HepG2 (cell line): ENCODE measurements at regions not wholly inside any gene's neighbourhood (a gene's known extent, or its start where the extent isn't known, plus 50 kb on each side); places are given as distances from the start of the nearest gene placed in this dataset.
A peak's percentile ranks its signal among the peaks of the same experiment; 100 is the strongest.

ENCODE experiments used
- BCL6 ChIP-seq: IDR thresholded peaks from 2 replicates; pipeline ENCODE4 v1.6.1; 2016; ENCODE audit warnings: missing genetic modification reagents, missing compliant biosample characterization
- ELF4 ChIP-seq: sonication (generic); formaldehyde crosslinking; IDR thresholded peaks from 2 replicates; pipeline ENCODE4 v1.5.0; 2020; ENCODE audit warnings: missing genetic modification reagents, mild to moderate bottlenecking, moderate library complexity, borderline replicate concordance
- EP300 ChIP-seq, 3 experiments: sonication (generic) in 1 of 3; formaldehyde crosslinking in 1 of 3; IDR thresholded peaks; 2 replicates each; pipeline versions ENCODE4 v1.5.1 to v1.6.1; 2011 to 2020; ENCODE audit warnings: low read depth in 2 of 3, low read length in 2 of 3, borderline replicate concordance in 1 of 3, improper control_type of control experiment in 1 of 3, mild to moderate bottlenecking in 1 of 3, missing genetic modification reagents in 1 of 3, moderate library complexity in 1 of 3
- FOSL1 ChIP-seq: sonication (generic); formaldehyde crosslinking; IDR thresholded peaks from 2 replicates; pipeline ENCODE4 v1.9.0; 2021; ENCODE audit warnings: missing genetic modification reagents, borderline replicate concordance
- GATAD2A ChIP-seq: IDR thresholded peaks from 2 replicates; pipeline ENCODE4 v1.6.1; 2016
- MLX ChIP-seq: IDR thresholded peaks from 2 replicates; pipeline ENCODE4 v1.6.1; 2016
- NR1H2 ChIP-seq: sonication (generic); formaldehyde crosslinking; IDR thresholded peaks from 2 replicates; pipeline ENCODE4 v1.8.1; 2022; ENCODE audit warnings: low read depth, missing genetic modification reagents, borderline replicate concordance
- RFXAP ChIP-seq: sonication (generic); formaldehyde crosslinking; IDR thresholded peaks from 2 replicates; pipeline ENCODE4 v1.4.0; 2020; ENCODE audit warnings: missing genetic modification reagents, borderline replicate concordance
- SP5 ChIP-seq: IDR thresholded peaks from 2 replicates; pipeline ENCODE4 v1.6.1; 2016; ENCODE audit warnings: low read depth, borderline replicate concordance
- ZBTB10 ChIP-seq: sonication (generic); formaldehyde crosslinking; IDR thresholded peaks from 2 replicates; pipeline ENCODE4 v1.4.0; 2020; ENCODE audit warnings: missing genetic modification reagents, borderline replicate concordance
- ZFP62 ChIP-seq: sonication (generic); formaldehyde crosslinking; IDR thresholded peaks from 2 replicates; pipeline ENCODE4 v1.4.0; 2020; ENCODE audit warnings: missing genetic modification reagents
- ZNF558 ChIP-seq: sonication (generic); formaldehyde crosslinking; IDR thresholded peaks from 2 replicates; pipeline ENCODE4 v1.9.0; 2022; ENCODE audit warnings: mild to moderate bottlenecking, missing genetic modification reagents, borderline replicate concordance
- ZNF644 ChIP-seq: IDR thresholded peaks from 2 replicates; pipeline ENCODE4 v1.6.1; 2016; ENCODE audit warnings: low read depth
- ZSCAN31 ChIP-seq: sonication (generic); formaldehyde crosslinking; IDR thresholded peaks from 2 replicates; pipeline ENCODE4 v1.5.0; 2020; ENCODE audit warnings: low read depth, mild to moderate bottlenecking, missing genetic modification reagents
- TF ChIP-seq, protein P1 (sequence below): sonication (generic); formaldehyde crosslinking; IDR thresholded peaks from 2 replicates; pipeline ENCODE4 v1.5.0; 2020; ENCODE audit warnings: missing genetic modification reagents
- TF ChIP-seq, protein P2 (sequence below): sonication (generic); formaldehyde crosslinking; IDR thresholded peaks from 2 replicates; pipeline ENCODE4 v1.5.0; 2020; ENCODE audit warnings: missing genetic modification reagents
- TF ChIP-seq, protein P3 (sequence below): IDR thresholded peaks from 2 replicates; pipeline ENCODE4 v1.6.1; 2016; ENCODE audit warnings: mild to moderate bottlenecking, missing biosample characterization, missing genetic modification reagents
- TF ChIP-seq, protein P4 (sequence below): sonication (generic); formaldehyde crosslinking; IDR thresholded peaks from 2 replicates; pipeline ENCODE4 v1.5.1; 2020; ENCODE audit warnings: mild to moderate bottlenecking, missing genetic modification reagents, moderate library complexity

GRCh38 chr14:89491711-89492381, 74.8 kb upstream of the FOXN3 start (continued):
- TF ChIP-seq MLX (CRISPR knock-in tag) (0 out of 2 replicates have a peak, but pooled peaks have one; percentile 50), RFXAP (CRISPR knock-in tag) (no peak), NR1H2 (CRISPR knock-in tag) (no peak), FOSL1 (CRISPR knock-in tag) (no peak), EP300 (IDR thresholded peaks at IDR 0.05; ENCODE audit: low read depth in 2 of 2, low read length in 2 of 2) (peak in 1 of 2 experiments; percentile 70; a peak in 1 of 4 replicates), EP300 (CRISPR knock-in tag; IDR thresholded peaks at IDR 0.05; ENCODE audit: borderline replicate concordance) (no peak), ZBTB10 (CRISPR knock-in tag) (peak; percentile 44; the same call in 1 of the 2 replicates), ELF4 (CRISPR knock-in tag) (no peak), ZFP62 (CRISPR knock-in tag) (no peak), ZSCAN31 (CRISPR knock-in tag) (no peak), ZNF558 (no peak), ZNF644 (CRISPR knock-in tag) (peak; percentile 40; the same call in 1 of the 2 replicates), SP5 (CRISPR knock-in tag) (no peak), GATAD2A (CRISPR knock-in tag) (peak; percentile 91), BCL6 (peak; percentile 76)
- TF ChIP-seq, protein P1, sequence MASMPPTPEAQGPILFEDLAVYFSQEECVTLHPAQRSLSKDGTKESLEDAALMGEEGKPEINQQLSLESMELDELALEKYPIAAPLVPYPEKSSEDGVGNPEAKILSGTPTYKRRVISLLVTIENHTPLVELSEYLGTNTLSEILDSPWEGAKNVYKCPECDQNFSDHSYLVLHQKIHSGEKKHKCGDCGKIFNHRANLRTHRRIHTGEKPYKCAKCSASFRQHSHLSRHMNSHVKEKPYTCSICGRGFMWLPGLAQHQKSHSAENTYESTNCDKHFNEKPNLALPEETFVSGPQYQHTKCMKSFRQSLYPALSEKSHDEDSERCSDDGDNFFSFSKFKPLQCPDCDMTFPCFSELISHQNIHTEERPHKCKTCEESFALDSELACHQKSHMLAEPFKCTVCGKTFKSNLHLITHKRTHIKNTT (CRISPR knock-in tag), result no peak
- TF ChIP-seq, protein P2, sequence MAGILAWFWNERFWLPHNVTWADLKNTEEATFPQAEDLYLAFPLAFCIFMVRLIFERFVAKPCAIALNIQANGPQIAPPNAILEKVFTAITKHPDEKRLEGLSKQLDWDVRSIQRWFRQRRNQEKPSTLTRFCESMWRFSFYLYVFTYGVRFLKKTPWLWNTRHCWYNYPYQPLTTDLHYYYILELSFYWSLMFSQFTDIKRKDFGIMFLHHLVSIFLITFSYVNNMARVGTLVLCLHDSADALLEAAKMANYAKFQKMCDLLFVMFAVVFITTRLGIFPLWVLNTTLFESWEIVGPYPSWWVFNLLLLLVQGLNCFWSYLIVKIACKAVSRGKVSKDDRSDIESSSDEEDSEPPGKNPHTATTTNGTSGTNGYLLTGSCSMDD, result no peak
- TF ChIP-seq, protein P3, sequence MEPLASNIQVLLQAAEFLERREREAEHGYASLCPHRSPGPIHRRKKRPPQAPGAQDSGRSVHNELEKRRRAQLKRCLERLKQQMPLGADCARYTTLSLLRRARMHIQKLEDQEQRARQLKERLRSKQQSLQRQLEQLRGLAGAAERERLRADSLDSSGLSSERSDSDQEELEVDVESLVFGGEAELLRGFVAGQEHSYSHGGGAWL (CRISPR knock-in tag), result no peak
- TF ChIP-seq, protein P4, sequence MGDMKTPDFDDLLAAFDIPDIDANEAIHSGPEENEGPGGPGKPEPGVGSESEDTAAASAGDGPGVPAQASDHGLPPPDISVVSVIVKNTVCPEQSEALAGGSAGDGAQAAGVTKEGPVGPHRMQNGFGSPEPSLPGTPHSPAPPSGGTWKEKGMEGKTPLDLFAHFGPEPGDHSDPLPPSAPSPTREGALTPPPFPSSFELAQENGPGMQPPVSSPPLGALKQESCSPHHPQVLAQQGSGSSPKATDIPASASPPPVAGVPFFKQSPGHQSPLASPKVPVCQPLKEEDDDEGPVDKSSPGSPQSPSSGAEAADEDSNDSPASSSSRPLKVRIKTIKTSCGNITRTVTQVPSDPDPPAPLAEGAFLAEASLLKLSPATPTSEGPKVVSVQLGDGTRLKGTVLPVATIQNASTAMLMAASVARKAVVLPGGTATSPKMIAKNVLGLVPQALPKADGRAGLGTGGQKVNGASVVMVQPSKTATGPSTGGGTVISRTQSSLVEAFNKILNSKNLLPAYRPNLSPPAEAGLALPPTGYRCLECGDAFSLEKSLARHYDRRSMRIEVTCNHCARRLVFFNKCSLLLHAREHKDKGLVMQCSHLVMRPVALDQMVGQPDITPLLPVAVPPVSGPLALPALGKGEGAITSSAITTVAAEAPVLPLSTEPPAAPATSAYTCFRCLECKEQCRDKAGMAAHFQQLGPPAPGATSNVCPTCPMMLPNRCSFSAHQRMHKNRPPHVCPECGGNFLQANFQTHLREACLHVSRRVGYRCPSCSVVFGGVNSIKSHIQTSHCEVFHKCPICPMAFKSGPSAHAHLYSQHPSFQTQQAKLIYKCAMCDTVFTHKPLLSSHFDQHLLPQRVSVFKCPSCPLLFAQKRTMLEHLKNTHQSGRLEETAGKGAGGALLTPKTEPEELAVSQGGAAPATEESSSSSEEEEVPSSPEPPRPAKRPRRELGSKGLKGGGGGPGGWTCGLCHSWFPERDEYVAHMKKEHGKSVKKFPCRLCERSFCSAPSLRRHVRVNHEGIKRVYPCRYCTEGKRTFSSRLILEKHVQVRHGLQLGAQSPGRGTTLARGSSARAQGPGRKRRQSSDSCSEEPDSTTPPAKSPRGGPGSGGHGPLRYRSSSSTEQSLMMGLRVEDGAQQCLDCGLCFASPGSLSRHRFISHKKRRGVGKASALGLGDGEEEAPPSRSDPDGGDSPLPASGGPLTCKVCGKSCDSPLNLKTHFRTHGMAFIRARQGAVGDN (CRISPR knock-in tag), result peak; percentile 41; the same call in 1 of the 2 replicates
